Thymus (tissue), 11 donors: ENCODE measurements at regions not wholly inside any gene's neighbourhood (a gene's known extent, or its start where the extent isn't known, plus 50 kb on each side); places are given as distances from the start of the nearest gene placed in this dataset.

Experiments used
- DNase-seq, 9 donors: peaks; one replicate each; pipeline ENCODE4 v3.0.0-alpha.2; 2013; ENCODE audit warnings: low spot score in 9 of 9, low read depth in 6 of 9, missing footprints in 1 of 9
- H3K27ac ChIP-seq, 2 donors: one replicate each; pipeline ENCODE4 v1.5.1; 2013; ENCODE audit warnings: control low read depth in 1 of 2, low read depth in 1 of 2, low read length in 1 of 2, mild to moderate bottlenecking in 1 of 2, moderate library complexity in 1 of 2
- H3K27me3 ChIP-seq, 2 donors: one replicate each; pipeline ENCODE4 v1.5.1; 2013; ENCODE audit warnings: low read length in 1 of 2; ENCODE audit not compliant: control insufficient read depth in 2 of 2, insufficient read depth in 1 of 2
- H3K36me3 ChIP-seq, 2 donors: one replicate each; pipeline ENCODE4 v1.5.1; 2013; ENCODE audit warnings: low read length in 1 of 2, mild to moderate bottlenecking in 1 of 2, moderate library complexity in 1 of 2; ENCODE audit not compliant: control insufficient read depth in 2 of 2, insufficient read depth in 2 of 2
- H3K4me1 ChIP-seq, 2 donors: one replicate each; pipeline ENCODE4 v1.5.1; 2013; ENCODE audit warnings: low read length in 2 of 2; ENCODE audit not compliant: control insufficient read depth in 2 of 2, insufficient read depth in 2 of 2
- H3K4me3 ChIP-seq, 2 donors: one replicate each; pipeline ENCODE4 v1.5.1; 2013; ENCODE audit warnings: low read length in 2 of 2, control low read depth in 1 of 2, mild to moderate bottlenecking in 1 of 2
- H3K9me3 ChIP-seq, 2 donors: one replicate each; pipeline ENCODE4 v1.5.1; 2013; ENCODE audit warnings: low read length in 1 of 2, mild to moderate bottlenecking in 1 of 2; ENCODE audit not compliant: control insufficient read depth in 2 of 2, insufficient read depth in 1 of 2
- WGBS: extraction: QIAGEN DNeasy Blood & Tissue Kit; methylation state at CpG from one replicate; pipeline ENCODE4 v1.1.7; 2013; 5-methylcytosine and 5-hydroxymethylcytosine counted together
- donor health status: healthy.

DNA sequence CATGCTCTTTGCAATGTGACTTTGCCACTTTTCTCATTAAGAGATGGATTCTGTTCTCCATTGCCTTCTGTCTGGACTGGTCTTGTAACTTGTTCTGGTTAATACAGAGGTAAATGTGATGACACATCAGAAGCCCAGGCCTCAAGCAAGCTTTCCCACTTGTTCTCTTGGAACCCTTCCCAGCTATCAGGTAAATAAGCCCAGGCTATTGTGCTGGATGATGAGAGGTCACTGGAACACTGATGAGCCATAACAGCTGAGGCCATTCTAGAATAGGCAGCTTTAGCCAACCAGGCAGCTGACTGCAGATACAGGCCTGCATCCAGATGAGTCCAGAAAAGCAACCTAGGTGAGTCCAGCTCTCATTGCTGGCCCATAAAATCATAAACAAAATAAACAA, 1007.0 kb upstream of the ACVR2A start:
- Histone ChIP-seq H3K4me1 (no peaks in the 10 kb centered on the region), H3K4me3 (no peak overlapping the region)

DNA sequence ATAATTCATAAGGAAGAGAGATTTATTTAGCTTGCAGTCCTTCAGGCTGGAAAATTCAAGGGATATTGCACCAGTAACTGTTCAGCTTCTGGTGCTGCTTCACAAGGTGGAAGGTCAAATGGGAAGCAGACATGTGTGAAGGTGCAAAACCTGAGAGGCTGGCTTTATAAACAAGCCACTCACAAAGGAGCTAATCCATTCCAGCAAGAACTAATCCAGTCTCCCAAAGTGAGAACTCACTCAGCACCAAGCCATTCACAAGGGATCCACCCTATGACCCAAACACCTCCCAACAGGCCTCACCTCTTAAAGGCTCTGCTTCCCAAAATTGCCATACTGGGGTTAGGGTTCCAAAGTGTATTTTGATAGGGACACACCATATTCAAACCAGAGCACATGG, 1018.4 kb upstream of the ACVR2A start:
- no peak for DNase-seq
- no peaks in the 10 kb centered on the region for H3K27me3 ChIP-seq
- H3K9me3 ChIP-seq: no peaks in the 10 kb centered on the region
- no peaks in the 10 kb centered on the region for H3K4me1 ChIP-seq
- no peaks in the 10 kb centered on the region for H3K36me3 ChIP-seq
- H3K4me3 ChIP-seq: no peak overlapping the region
- H3K27ac ChIP-seq: no peak overlapping the region

More for the DNA sequence above, 1007.0 kb upstream of the ACVR2A start:
- Histone ChIP-seq H3K9me3 (no peaks in the 10 kb centered on the region), H3K36me3 (no peaks in the 10 kb centered on the region), H3K27ac (no peak overlapping the region), H3K27me3 (no peaks in the 10 kb centered on the region)
- DNase-seq: no peak

DNA sequence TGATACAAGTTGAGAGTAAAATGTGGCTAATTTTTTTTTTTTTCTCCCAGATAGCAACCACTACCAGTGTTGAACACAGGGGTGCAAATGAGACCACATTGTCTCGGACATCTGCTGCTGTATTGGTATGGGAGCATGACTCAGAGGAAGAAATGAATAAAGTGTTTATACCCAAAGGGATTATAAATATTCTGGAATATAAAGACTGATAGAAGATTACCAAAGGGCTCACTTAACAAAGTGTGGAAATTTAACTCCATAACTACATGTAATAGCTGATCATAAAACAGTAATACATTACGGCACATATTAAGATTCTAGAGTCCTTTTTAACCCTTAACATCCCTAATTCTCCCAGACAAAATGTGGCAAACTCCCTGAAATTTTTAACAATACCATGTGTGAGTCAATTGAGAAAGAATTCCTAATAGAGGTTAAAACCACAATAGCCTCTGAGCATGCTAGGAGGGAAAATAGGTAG, 1023.0 kb upstream of the ACVR2A start:
- Histone ChIP-seq H3K9me3 (peaks cover 0 to 3% of the 10 kb centered on the region in 2 donors), H3K27ac (no peak overlapping the region), H3K4me3 (no peak overlapping the region), H3K36me3 (no peaks in the 10 kb centered on the region), H3K27me3 (no peaks in the 10 kb centered on the region), H3K4me1 (no peaks in the 10 kb centered on the region)
- DNase-seq: no peak
- WGBS: 91% methylated on average over 2 of the region's 2 CpGs

DNA sequence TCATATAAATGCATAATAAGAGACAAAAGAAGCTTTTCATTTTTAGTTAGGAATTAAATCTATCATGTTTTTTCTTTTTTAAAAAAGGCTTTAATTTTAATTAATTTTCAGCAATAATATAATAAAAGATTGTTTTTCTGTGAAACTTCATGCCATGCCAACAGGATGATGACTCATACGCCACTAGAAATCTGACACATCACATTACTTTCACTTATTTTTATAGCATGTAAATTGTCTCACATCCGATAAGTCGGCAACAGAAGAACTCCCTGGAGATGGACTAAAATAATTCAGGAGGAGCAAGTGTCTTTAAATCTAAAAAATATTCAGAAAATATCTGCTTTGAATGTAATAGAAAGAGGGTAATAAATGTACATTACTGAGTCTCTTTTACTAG, 1024.2 kb upstream of the ACVR2A start:
- WGBS: 96% methylated on average over 3 of the region's 3 CpGs
- no peaks in the 10 kb centered on the region for H3K27me3 ChIP-seq
- no peaks in the 10 kb centered on the region for H3K4me1 ChIP-seq
- no peak overlapping the region for H3K27ac ChIP-seq
- no peak for DNase-seq
- H3K36me3 ChIP-seq: no peaks in the 10 kb centered on the region
- H3K9me3 ChIP-seq: peaks cover 0 to 3% of the 10 kb centered on the region in 2 donors
- no peak overlapping the region for H3K4me3 ChIP-seq

DNA sequence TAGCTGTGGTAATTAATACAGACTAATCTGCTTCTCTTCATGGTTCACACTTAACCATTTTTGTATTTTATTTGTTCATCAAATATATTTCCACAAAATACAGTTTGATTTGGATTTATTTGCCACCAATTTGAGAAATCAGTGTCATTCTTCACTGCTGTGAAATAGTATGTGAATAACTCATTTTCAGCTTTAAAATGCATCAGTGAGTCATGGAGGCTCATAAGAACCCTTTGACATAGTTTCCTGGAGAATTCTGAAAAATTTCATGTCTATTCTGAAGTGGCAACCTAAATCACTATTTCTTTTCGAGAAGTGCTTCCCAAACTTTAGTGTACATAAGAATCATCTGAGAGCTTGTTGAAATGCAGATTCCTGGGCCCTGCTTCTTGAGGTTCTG, 1026.7 kb upstream of the ACVR2A start:
- Histone ChIP-seq H3K9me3 (peaks cover 0 to 3% of the 10 kb centered on the region in 2 donors), H3K27me3 (no peaks in the 10 kb centered on the region), H3K36me3 (no peaks in the 10 kb centered on the region), H3K27ac (no peak overlapping the region), H3K4me3 (no peak overlapping the region), H3K4me1 (no peaks in the 10 kb centered on the region)
- WGBS: 78% methylated on average over 1 of the region's 1 CpG
- no peak for DNase-seq

DNA sequence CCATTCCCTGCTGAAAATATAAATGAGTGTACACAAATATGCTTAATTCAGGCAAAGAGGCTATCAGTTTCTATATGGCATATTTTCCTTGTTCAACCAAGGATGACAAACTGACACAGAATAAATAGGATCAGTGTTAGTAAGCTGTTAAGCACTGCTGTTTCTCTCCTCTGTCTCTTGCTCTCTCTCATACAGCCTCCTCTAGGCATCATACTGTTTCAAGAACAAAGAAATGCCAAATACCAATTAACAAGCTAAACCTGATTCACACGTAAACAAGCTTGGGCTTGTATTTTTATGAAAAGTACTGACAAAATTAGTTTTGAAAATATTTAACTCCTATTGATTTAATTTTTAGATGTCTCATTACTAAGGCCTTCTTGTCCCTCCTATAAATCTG, 1027.2 kb upstream of the ACVR2A start:
- H3K27ac ChIP-seq: no peak overlapping the region
- 80% methylated on average over 1 of the region's 1 CpG for WGBS

DNA sequence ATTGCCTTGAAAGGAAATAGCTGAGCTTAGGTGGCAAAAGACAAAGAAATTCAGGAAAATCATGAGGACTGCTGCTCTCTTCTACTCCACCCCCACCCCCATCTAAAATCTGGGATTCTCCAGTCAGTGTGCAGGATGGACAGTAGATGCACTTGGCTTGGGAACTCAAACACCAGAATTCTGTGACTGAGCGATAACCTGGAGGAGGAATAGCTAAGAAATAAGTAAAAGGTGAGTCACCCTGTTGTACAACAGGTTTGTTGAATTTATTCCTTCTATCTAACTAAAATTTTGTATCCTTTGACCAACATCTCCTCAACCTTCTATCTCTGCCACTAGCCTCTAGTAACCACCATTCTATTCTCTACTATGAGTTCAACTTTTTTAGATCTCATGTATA, 1029.9 kb upstream of the ACVR2A start:
- WGBS: 91% methylated on average over 1 of the region's 1 CpG
- no peaks in the 10 kb centered on the region for H3K36me3 ChIP-seq
- H3K4me1 ChIP-seq: no peaks in the 10 kb centered on the region
- no peaks in the 10 kb centered on the region for H3K9me3 ChIP-seq
- no peak for DNase-seq
- H3K27me3 ChIP-seq: no peaks in the 10 kb centered on the region
- H3K27ac ChIP-seq: no peak overlapping the region
- no peak overlapping the region for H3K4me3 ChIP-seq

More for the DNA sequence above, 1027.2 kb upstream of the ACVR2A start:
- Histone ChIP-seq H3K4me3 (no peak overlapping the region), H3K27me3 (no peaks in the 10 kb centered on the region), H3K36me3 (no peaks in the 10 kb centered on the region), H3K9me3 (peaks cover 0 to 3% of the 10 kb centered on the region in 2 donors), H3K4me1 (no peaks in the 10 kb centered on the region)
- no peak for DNase-seq

DNA sequence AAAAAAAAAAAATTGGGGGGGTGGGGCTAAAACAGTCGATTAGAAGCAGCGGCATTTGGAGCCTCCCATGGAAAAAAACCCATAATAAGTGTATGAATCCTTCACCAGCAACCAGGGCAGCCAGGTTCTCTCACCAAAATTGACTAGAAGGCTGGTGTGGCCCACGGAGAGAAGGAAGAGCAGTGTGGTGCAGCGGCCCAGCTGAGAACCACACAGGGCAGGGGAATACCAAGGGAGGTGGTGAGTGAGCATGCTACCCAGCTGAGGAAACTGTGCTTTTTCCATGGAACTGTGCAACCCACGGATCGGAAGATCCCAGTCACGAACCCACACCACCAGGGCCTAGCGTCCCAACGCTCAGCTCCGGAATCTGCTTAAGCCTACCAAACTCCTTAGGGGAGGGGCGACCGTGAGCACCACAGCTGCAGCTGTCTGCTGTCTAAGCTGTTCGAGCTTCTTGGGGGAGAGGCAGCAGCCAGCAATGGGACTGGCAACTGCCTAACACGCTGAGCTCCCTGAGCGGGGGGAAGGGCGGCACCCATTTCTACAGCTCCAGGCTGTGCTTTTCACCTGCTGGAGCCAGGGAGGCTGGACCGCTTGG, 1037.2 kb upstream of the ACVR2A start:
- Histone ChIP-seq H3K27ac (no peak overlapping the region), H3K36me3 (no peaks in the 10 kb centered on the region), H3K27me3 (no peaks in the 10 kb centered on the region), H3K4me1 (no peaks in the 10 kb centered on the region), H3K9me3 (peaks cover 0 to 10% of the 10 kb centered on the region in 2 donors), H3K4me3 (no peak overlapping the region)
- no peak for DNase-seq
- 95% methylated on average over 17 of the region's 17 CpGs for WGBS

DNA sequence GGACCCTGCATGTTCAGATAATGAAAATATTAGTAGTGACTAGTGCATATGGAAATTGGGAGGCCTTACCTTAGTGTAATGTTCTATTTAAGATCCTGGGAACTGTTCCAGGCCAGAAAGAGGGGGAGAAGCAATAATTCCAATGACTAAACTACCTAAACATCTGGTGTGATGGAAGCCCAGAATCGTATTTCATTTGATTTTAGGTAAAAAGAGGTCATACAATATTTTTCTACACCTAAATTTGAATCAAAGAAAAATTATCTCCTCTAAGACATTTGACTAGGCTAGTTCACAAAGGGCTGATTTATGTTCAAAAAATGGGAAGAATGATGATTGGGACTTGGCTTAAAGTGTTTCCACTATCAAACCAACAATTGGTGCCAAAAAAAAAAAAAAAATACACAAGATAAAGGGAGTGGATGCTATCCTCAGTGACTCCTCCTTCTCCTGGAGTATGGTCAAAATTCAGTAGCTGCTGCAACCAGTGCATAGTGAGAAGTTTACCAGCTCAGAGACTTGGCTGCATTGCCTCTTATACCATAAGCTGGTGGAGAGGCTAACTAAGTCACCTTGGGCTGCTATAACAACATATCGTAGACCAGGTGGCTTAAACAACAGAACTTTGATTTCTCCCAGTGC, 1038.3 kb upstream of the ACVR2A start:
- DNase-seq: no peak
- H3K27ac ChIP-seq: no peak overlapping the region
- H3K4me1 ChIP-seq: no peaks in the 10 kb centered on the region
- no peak overlapping the region for H3K4me3 ChIP-seq
- H3K36me3 ChIP-seq: no peaks in the 10 kb centered on the region
- H3K9me3 ChIP-seq: peaks cover 0 to 10% of the 10 kb centered on the region in 2 donors
- no peaks in the 10 kb centered on the region for H3K27me3 ChIP-seq
- WGBS: 78% methylated on average over 2 of the region's 2 CpGs
